ENCODE measurements at regions not wholly inside any gene's neighbourhood (a gene's known extent, or its start where the extent isn't known, plus 50 kb on each side); places are given as distances from the start of the nearest gene placed in this dataset.

- TF ChIP-seq POLR2A (IDR thresholded peaks at IDR 0.05; ENCODE audit: low read depth, low read length) (no peak), PAX5 (IDR thresholded peaks at IDR 0.05; ENCODE audit: insufficient read depth, low read length, severe bottlenecking) (no peak), POLR2AphosphoS5 (IDR thresholded peaks at IDR 0.05; ENCODE audit: low read depth, low read length) (no peak), TAF1 (IDR thresholded peaks at IDR 0.05; ENCODE audit: low read depth, low read length) (no peak), POU2F2 (IDR thresholded peaks at IDR 0.05; ENCODE audit: low read depth, low read length) (no peak), SPI1 (IDR thresholded peaks at IDR 0.05; ENCODE audit: low read depth, low read length) (no peak)
Observed at GRCh38 chr2:43078301-43078700, 148.1 kb downstream of the ZFP36L2 start.
